K562 (cell line): ENCODE measurements at regions not wholly inside any gene's neighbourhood (a gene's known extent, or its start where the extent isn't known, plus 50 kb on each side); places are given as distances from the start of the nearest gene placed in this dataset.

Source experiments
- ARID3B ChIP-seq: fragments of 250-450 bp; sonication (Bioruptor Pico); IDR thresholded peaks from 2 replicates; pipeline ENCODE4 v1.4.0; 2020; ENCODE audit warnings: borderline replicate concordance
- BCOR ChIP-seq: fragments of 450-650 bp; IDR thresholded peaks from 2 replicates; pipeline ENCODE4 v1.6.1; 2016
- CHCHD3 ChIP-seq: fragments of 250-450 bp; sonication (Bioruptor Pico); IDR thresholded peaks from 2 replicates; pipeline ENCODE4 v2.1.2; 2022; ENCODE audit warnings: mild to moderate bottlenecking
- DPF2 ChIP-seq: fragments of 450-650 bp; IDR thresholded peaks from 2 replicates; pipeline ENCODE4 v1.6.1; 2016
- NCOA1 ChIP-seq: fragments of 450-650 bp; IDR thresholded peaks from 2 replicates; pipeline ENCODE4 v1.6.1; 2016; ENCODE audit warnings: low read depth
- PHF20 ChIP-seq: fragments of 450-650 bp; IDR thresholded peaks from 2 replicates; pipeline ENCODE4 v1.6.1; 2018; ENCODE audit not compliant: partially characterized antibody
- RBM34 ChIP-seq: fragments of 200-400 bp; formaldehyde crosslinking; IDR thresholded peaks from 2 replicates; pipeline ENCODE4 v1.6.1; 2018; ENCODE audit warnings: low read length, borderline replicate concordance; ENCODE audit not compliant: insufficient read depth
- SRSF9 ChIP-seq: fragments of 200-400 bp; formaldehyde crosslinking; IDR thresholded peaks from 2 replicates; pipeline ENCODE4 v1.6.1; 2017; ENCODE audit warnings: low read depth, low read length, borderline replicate concordance
- TOE1 ChIP-seq, 2 experiments: fragments of 450-650 bp in 1 of 2; sonication (generic) in 1 of 2; formaldehyde crosslinking in 1 of 2; IDR thresholded peaks; 2 replicates each; pipeline versions ENCODE4 v1.7.1 to v1.8.0; 2016 to 2022; ENCODE audit warnings: borderline replicate concordance in 2 of 2, mild to moderate bottlenecking in 2 of 2, antibody characterized with exemption in 1 of 2, inconsistent platforms in 1 of 2, low read depth in 1 of 2, missing genetic modification reagents in 1 of 2, moderate library complexity in 1 of 2
- ZBTB40 ChIP-seq, 2 experiments: fragments of 450-650 bp in 1 of 2; sonication (generic) in 1 of 2; formaldehyde crosslinking in 1 of 2; IDR thresholded peaks; 2 replicates each; pipeline versions ENCODE4 v1.7.1 to v1.9.0; 2016 to 2022; ENCODE audit warnings: inconsistent platforms in 1 of 2, mild to moderate bottlenecking in 1 of 2, missing genetic modification reagents in 1 of 2
- ZBTB5 ChIP-seq: fragments of 450-650 bp; IDR thresholded peaks from 2 replicates; pipeline ENCODE4 v1.6.1; 2017; ENCODE audit warnings: antibody characterized with exemption
- TF ChIP-seq, protein P1 (sequence below): sonication (generic); IDR thresholded peaks from 2 replicates; pipeline ENCODE4 v1.6.1; 2016
- TF ChIP-seq, protein P2 (sequence below), 3 experiments: fragments of 200-800 bp in 1 of 3; sonication (Bioruptor generic) in 1 of 3; sonication (generic) in 1 of 3; formaldehyde crosslinking in 1 of 3; IDR thresholded peaks; 2 replicates each; pipeline versions ENCODE4 v1.6.1 to v1.8.0; 2016 to 2022; ENCODE audit warnings: mild to moderate bottlenecking in 2 of 3, missing compliant biosample characterization in 2 of 3, missing genetic modification characterization in 2 of 3, missing genetic modification reagents in 1 of 3

GRCh38 chr6:26305641-26305969 lies 59.4 kb upstream of the BTN3A2 start (continued):
- TF ChIP-seq ZBTB5 (0 out of 2 replicates have a peak, but pooled peaks have one; percentile 10), TOE1 (IDR thresholded peaks at IDR 0.05; ENCODE audit: borderline replicate concordance) (no peak), TOE1 (CRISPR knock-in tag; IDR thresholded peaks at IDR 0.05; ENCODE audit: borderline replicate concordance, low read depth) (no peak), NCOA1 (no peak), CHCHD3 (CRISPR knock-in tag) (no peak), ARID3B (no peak), ZBTB40 (IDR thresholded peaks at IDR 0.05) (peak; percentile 3; the same call in 1 of the 2 replicates), ZBTB40 (CRISPR knock-in tag; IDR thresholded peaks at IDR 0.05) (no peak), SRSF9 (no peak), PHF20 (no peak), DPF2 (no peak), BCOR (no peak), RBM34 (no peak)
- TF ChIP-seq, protein P1, sequence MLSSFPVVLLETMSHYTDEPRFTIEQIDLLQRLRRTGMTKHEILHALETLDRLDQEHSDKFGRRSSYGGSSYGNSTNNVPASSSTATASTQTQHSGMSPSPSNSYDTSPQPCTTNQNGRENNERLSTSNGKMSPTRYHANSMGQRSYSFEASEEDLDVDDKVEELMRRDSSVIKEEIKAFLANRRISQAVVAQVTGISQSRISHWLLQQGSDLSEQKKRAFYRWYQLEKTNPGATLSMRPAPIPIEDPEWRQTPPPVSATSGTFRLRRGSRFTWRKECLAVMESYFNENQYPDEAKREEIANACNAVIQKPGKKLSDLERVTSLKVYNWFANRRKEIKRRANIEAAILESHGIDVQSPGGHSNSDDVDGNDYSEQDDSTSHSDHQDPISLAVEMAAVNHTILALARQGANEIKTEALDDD = no peak
- TF ChIP-seq, protein P2, sequence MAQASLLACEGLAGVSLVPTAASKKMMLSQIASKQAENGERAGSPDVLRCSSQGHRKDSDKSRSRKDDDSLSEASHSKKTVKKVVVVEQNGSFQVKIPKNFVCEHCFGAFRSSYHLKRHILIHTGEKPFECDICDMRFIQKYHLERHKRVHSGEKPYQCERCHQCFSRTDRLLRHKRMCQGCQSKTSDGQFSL (CRISPR knock-in tag; IDR thresholded peaks at IDR 0.05) = no peak
- TF ChIP-seq, protein P2 (tag; IDR thresholded peaks at IDR 0.05) = no peak
